SK-N-SH (cell line): ENCODE measurements at regions not wholly inside any gene's neighbourhood (a gene's known extent, or its start where the extent isn't known, plus 50 kb on each side); places are given as distances from the start of the nearest gene placed in this dataset.

Source experiments
- CTCF ChIA-PET: fragments of 300-600, 350-600 bp; formaldehyde crosslinking; extraction: SDS; loops from one replicate; lab custom pipeline; 2021; lab: Yijun Ruan, JAX
- POLR2A ChIA-PET: fragments of 350-600 bp; sonication (Branson Sonifier 250); formaldehyde crosslinking; extraction: SDS; loops from one replicate; lab custom pipeline; 2020; ENCODE audit warnings: antibody characterized with exemption, inconsistent platforms; lab: Yijun Ruan, JAX
- DNase-seq: peaks from one replicate; pipeline ENCODE4 v3.0.0; 2012
- H2AFZ ChIP-seq: fragments of 200-600 bp; sonication (generic); 2 replicates; pipeline ENCODE4 v1.8.1; 2016; ENCODE audit warnings: antibody characterized with exemption, mild to moderate bottlenecking, low read depth
- H3F3A ChIP-seq: fragments of 200-600 bp; sonication (generic); replicated peaks from 2 replicates; pipeline ENCODE3; 2016; ENCODE audit warnings: antibody characterized with exemption, mild to moderate bottlenecking; ENCODE audit not compliant: insufficient read depth
- H3K27ac ChIP-seq, 2 experiments: fragments of 200-500 bp in 1 of 2; fragments of 200-600 bp in 1 of 2; sonication (Bioruptor generic) in 1 of 2; sonication (generic), shearing (Covaris generic) in 1 of 2; 2 replicates each; pipeline versions ENCODE4 v1.5.1 to v1.6.1; 2014 to 2016; ENCODE audit warnings: low read depth in 2 of 2, inconsistent platforms in 1 of 2, low read length in 1 of 2, mild to moderate bottlenecking in 1 of 2, mixed read lengths in 1 of 2
- H3K27me3 ChIP-seq: fragments of 200-600 bp; sonication (generic), shearing (Covaris generic); 2 replicates; pipeline ENCODE4 v1.6.1; 2016; ENCODE audit warnings: mixed run types; ENCODE audit not compliant: insufficient read depth
- H3K36me3 ChIP-seq, 2 experiments: fragments of 200-500 bp in 1 of 2; fragments of 200-600 bp in 1 of 2; sonication (Bioruptor generic) in 1 of 2; sonication (generic) in 1 of 2; replicated peaks in 1 of 2; 2 replicates each; pipeline versions ENCODE3 to v1.5.1; 2014 to 2016; ENCODE audit warnings: low read length in 1 of 2, mild to moderate bottlenecking in 1 of 2; ENCODE audit not compliant: insufficient read depth in 2 of 2, control insufficient read depth in 1 of 2
- H3K4me1 ChIP-seq, 2 experiments: fragments of 200-500 bp in 1 of 2; fragments of 200-600 bp in 1 of 2; sonication (Bioruptor generic) in 1 of 2; sonication (generic), shearing (Covaris generic) in 1 of 2; 2 replicates each; pipeline versions ENCODE4 v1.5.1 to v1.6.1; 2014 to 2016; ENCODE audit warnings: low read depth in 1 of 2, low read length in 1 of 2, mixed run types in 1 of 2; ENCODE audit not compliant: insufficient read depth in 2 of 2, control insufficient read depth in 1 of 2
- H3K4me2 ChIP-seq: fragments of 200-600 bp; sonication (generic), shearing (Covaris generic); 2 replicates; pipeline ENCODE4 v1.6.1; 2017; ENCODE audit warnings: mixed run types
- H3K4me3 ChIP-seq, 2 experiments: fragments of 200-500 bp in 1 of 2; fragments of 200-600 bp in 1 of 2; sonication (Bioruptor generic) in 1 of 2; sonication (generic), shearing (Covaris generic) in 1 of 2; 2 replicates each; pipeline versions ENCODE4 v1.5.1 to v1.8.1; 2014 to 2016; ENCODE audit warnings: low read depth in 2 of 2, inconsistent platforms in 1 of 2, low read length in 1 of 2, mild to moderate bottlenecking in 1 of 2, mixed read lengths in 1 of 2, moderate library complexity in 1 of 2
- H3K79me2 ChIP-seq: fragments of 200-600 bp; sonication (generic); 2 replicates; pipeline ENCODE4 v1.8.1; 2017; ENCODE audit warnings: mild to moderate bottlenecking; ENCODE audit not compliant: insufficient read depth
- H3K9ac ChIP-seq: fragments of 200-600 bp; sonication (generic); 2 replicates; pipeline ENCODE4 v1.6.1; 2017; ENCODE audit warnings: mixed run types
- H3K9me2 ChIP-seq: fragments of 200-600 bp; sonication (generic); 2 replicates; pipeline ENCODE4 v1.6.1; 2017; ENCODE audit warnings: mixed run types
- H3K9me3 ChIP-seq: fragments of 200-600 bp; sonication (generic); 2 replicates; pipeline ENCODE4 v1.6.1; 2017; ENCODE audit warnings: mixed run types, mild to moderate bottlenecking, moderate library complexity
- H4K20me1 ChIP-seq: fragments of 200-600 bp; sonication (generic); 2 replicates; pipeline ENCODE4 v1.6.1; 2017; ENCODE audit warnings: mild to moderate bottlenecking, mixed run types; ENCODE audit not compliant: insufficient read depth
- CHD2 ChIP-seq: fragments of 150-350 bp; IDR thresholded peaks from 2 replicates; pipeline ENCODE4 v1.6.1; 2018; ENCODE audit warnings: low read length; ENCODE audit not compliant: partially characterized antibody
- CTCF ChIP-seq: fragments of 200-600 bp; sonication (generic); IDR thresholded peaks from 2 replicates; pipeline ENCODE4 v1.6.1; 2017; ENCODE audit warnings: antibody characterized with exemption, mild to moderate bottlenecking, moderate library complexity
- ELF1 ChIP-seq: IDR thresholded peaks from 2 replicates; pipeline ENCODE4 v1.4.0; 2012
- EP300 ChIP-seq, 2 experiments: IDR thresholded peaks; 2 replicates each; pipeline versions ENCODE4 v1.4.0 to v1.6.1; 2012; ENCODE audit warnings: borderline replicate concordance in 1 of 2, low read depth in 1 of 2, low read length in 1 of 2
- EZH2phosphoT487 ChIP-seq: fragments of 200-600 bp; sonication (generic); IDR thresholded peaks from 2 replicates; pipeline ENCODE4 v1.6.1; 2017; ENCODE audit warnings: low read depth, mixed run types, mild to moderate bottlenecking, antibody characterized with exemption, moderate library complexity, borderline replicate concordance
- FOXJ3 ChIP-seq: sonication (generic); formaldehyde crosslinking; IDR thresholded peaks from 2 replicates; pipeline ENCODE4 v1.5.1; 2020; ENCODE audit warnings: mild to moderate bottlenecking, missing genetic modification reagents
- FOXM1 ChIP-seq: IDR thresholded peaks from 2 replicates; pipeline ENCODE4 v1.4.0; 2012; ENCODE audit warnings: low read depth, mild to moderate bottlenecking
- GATA2 ChIP-seq: sonication (generic); formaldehyde crosslinking; IDR thresholded peaks from 2 replicates; pipeline ENCODE4 v1.5.0; 2020; ENCODE audit warnings: mild to moderate bottlenecking, missing genetic modification reagents
- JUND ChIP-seq: IDR thresholded peaks from 2 replicates; pipeline ENCODE4 v1.4.0; 2012
- MEF2A ChIP-seq: IDR thresholded peaks from 2 replicates; pipeline ENCODE4 v1.4.0; 2012; ENCODE audit warnings: low read depth, borderline replicate concordance
- MXI1 ChIP-seq: IDR thresholded peaks from 2 replicates; pipeline ENCODE4 v1.6.1; 2012; ENCODE audit warnings: mild to moderate bottlenecking, low read depth, low read length, improper control_type of control experiment
- PBX3 ChIP-seq: IDR thresholded peaks from 2 replicates; pipeline ENCODE4; 2012
- RAD21 ChIP-seq: IDR thresholded peaks from 2 replicates; pipeline ENCODE4 v1.6.1; 2012; ENCODE audit warnings: mild to moderate bottlenecking, low read length
- RCOR1 ChIP-seq: fragments of 150-350 bp; IDR thresholded peaks from 2 replicates; pipeline ENCODE4 v1.6.1; 2017; ENCODE audit warnings: antibody characterized with exemption, low read length
- SIN3A ChIP-seq: IDR thresholded peaks from 2 replicates; pipeline ENCODE4 v1.6.1; 2012; ENCODE audit warnings: low read depth, mild to moderate bottlenecking, low read length, moderate library complexity, borderline replicate concordance
- SMC3 ChIP-seq: IDR thresholded peaks from 2 replicates; pipeline ENCODE4 v1.6.1; 2012; ENCODE audit warnings: low read depth, low read length, improper control_type of control experiment
- TAF1 ChIP-seq: IDR thresholded peaks from 2 replicates; pipeline ENCODE4 v1.6.1; 2012; ENCODE audit warnings: low read depth, mild to moderate bottlenecking, low read length, moderate library complexity, borderline replicate concordance
- TCF12 ChIP-seq: IDR thresholded peaks from 2 replicates; pipeline ENCODE4 v1.4.0; 2012
- TEAD4 ChIP-seq: IDR thresholded peaks from 2 replicates; pipeline ENCODE4 v1.4.0; 2012; ENCODE audit warnings: mild to moderate bottlenecking, borderline replicate concordance; ENCODE audit not compliant: insufficient read depth
- USF2 ChIP-seq: fragments of 150-350 bp; IDR thresholded peaks from 2 replicates; pipeline ENCODE4 v1.6.1; 2017; ENCODE audit warnings: antibody characterized with exemption, low read length, low read depth, borderline replicate concordance
- ZBTB33 ChIP-seq: IDR thresholded peaks from 2 replicates; pipeline ENCODE4 v1.4.0; 2012; ENCODE audit warnings: low read depth, borderline replicate concordance
- WGBS: methylation state at CpG from one replicate; pipeline ENCODE4 v1.1.6; 2017; ENCODE audit warnings: low lambda C conversion rate; 5-methylcytosine and 5-hydroxymethylcytosine counted together

GRCh38 chr16:5500526-5500925, 402.9 kb upstream of the EEF2KMT start:
- Histone ChIP-seq H3K36me3 (no peaks in the 10 kb centered on the region), H4K20me1 (no peaks in the 10 kb centered on the region), H3K4me1 (peaks cover 0 to 45% of the 10 kb centered on the region in 2 experiments; a peak in 2 of 4 replicates), H3F3A (no peaks in the 10 kb centered on the region), H3K79me2 (no peaks in the 10 kb centered on the region), H3K27ac (peak overlapping the region in 1 of 2 experiments; percentile 1; a peak in 1 of 4 replicates), H3K4me2 (no peak overlapping the region), H3K4me3 (no peak overlapping the region), H2AFZ (no peak overlapping the region), H3K9ac (no peak overlapping the region), H3K9me2 (no peaks in the 10 kb centered on the region), H3K27me3 (no peaks in the 10 kb centered on the region), H3K9me3 (no peaks in the 10 kb centered on the region)
- WGBS, result 12% methylated on average over 3 of the region's 3 CpGs
- TF ChIP-seq TAF1, result no peak
- TF ChIP-seq MEF2A, result no peak
- TF ChIP-seq FOXM1, result no peak
- no peak for TF ChIP-seq ELF1
- no peak for TF ChIP-seq TCF12
- no peak for TF ChIP-seq SIN3A
- TF ChIP-seq PBX3, result no peak
- no peak for TF ChIP-seq RAD21
- no peak for TF ChIP-seq USF2
- TF ChIP-seq RCOR1, result no peak
- TF ChIP-seq CTCF, result no peak
- TF ChIP-seq TEAD4, result no peak
- CTCF ChIA-PET, result interaction anchor here (1.2 to 8.4 kb wide), 8 partner anchors 9 to 704 kb away, joined by 3 to 73 read pairs (median 14); no protein-coding TSS in a partner anchor
- POLR2A ChIA-PET, result no interaction called here
- DNase-seq, result no peak

- Histone ChIP-seq H3K9ac (no peak overlapping the region), H3K4me3 (no peak overlapping the region), H3K36me3 (no peaks in the 10 kb centered on the region), H3K4me1 (peaks cover 0 to 26% of the 10 kb centered on the region in 2 experiments; a peak in 1 of 4 replicates), H3K27ac (peak overlapping the region in 1 of 2 experiments; percentile 78; a peak in 2 of 4 replicates), H3K79me2 (no peaks in the 10 kb centered on the region), H4K20me1 (no peaks in the 10 kb centered on the region), H3K9me2 (no peaks in the 10 kb centered on the region), H2AFZ (no peak overlapping the region), H3K4me2 (no peak overlapping the region), H3K9me3 (no peaks in the 10 kb centered on the region), H3F3A (no peaks in the 10 kb centered on the region), H3K27me3 (no peaks in the 10 kb centered on the region)
- WGBS, result 11% methylated on average over 2 of the region's 2 CpGs
- TF ChIP-seq SMC3, result no peak
- no peak for TF ChIP-seq MXI1
- TF ChIP-seq CHD2, result peak; percentile 41
- peak; percentile 47; the same call in 1 of the 2 replicates for TF ChIP-seq FOXJ3 (CRISPR knock-in tag)
- TF ChIP-seq RCOR1, result peak; percentile 69; the same call in 1 of the 2 replicates
- peak; percentile 75 for TF ChIP-seq GATA2
- no peak for TF ChIP-seq JUND
- no peak for TF ChIP-seq ZBTB33
- TF ChIP-seq EP300 (IDR thresholded peaks at IDR 0.05; ENCODE audit: borderline replicate concordance in 1 of 2, low read depth in 1 of 2, low read length in 1 of 2), result peak in 1 of 2 experiments; percentile 83; a peak in 2 of 4 replicates
- no peak for TF ChIP-seq EZH2phosphoT487
- ChIA-PET CTCF (interaction anchor here (0.7 to 5.4 kb wide), 7 partner anchors 8 to 1075 kb away, joined by 3 to 43 read pairs (median 4); no protein-coding TSS in a partner anchor), POLR2A (interaction anchor here (1.2 kb wide), 1 partner anchor 118 kb away, joined by 3 read pairs; no protein-coding TSS in a partner anchor)
- peak; percentile 34 for DNase-seq
Measured at GRCh38 chr16:5498562-5498961, 401.0 kb upstream of the EEF2KMT start.
